ENCODE measurements at regions not wholly inside any gene's neighbourhood (a gene's known extent, or its start where the extent isn't known, plus 50 kb on each side); places are given as distances from the start of the nearest gene placed in this dataset.

DNA sequence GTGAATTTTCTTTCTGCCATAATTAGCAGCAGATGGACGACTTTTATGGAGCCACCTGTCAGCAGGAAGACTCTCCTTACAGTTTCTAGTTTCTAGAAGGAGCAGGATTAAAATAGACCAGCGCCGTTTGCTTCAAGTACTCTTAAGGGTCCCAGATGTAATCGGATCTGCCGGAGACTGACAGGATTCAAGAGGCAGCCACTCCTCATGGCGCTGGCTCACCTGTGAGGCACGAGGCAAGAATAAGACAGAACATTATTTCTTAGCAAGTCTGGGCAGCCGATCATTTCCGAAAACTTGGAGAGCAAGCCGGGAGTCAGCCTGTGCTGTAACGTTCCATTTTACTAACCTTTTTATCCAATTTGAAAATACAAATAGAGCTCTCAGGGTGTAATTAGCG lies 410.4 kb upstream of the RORA start:
- TF ChIP-seq, protein P1, sequence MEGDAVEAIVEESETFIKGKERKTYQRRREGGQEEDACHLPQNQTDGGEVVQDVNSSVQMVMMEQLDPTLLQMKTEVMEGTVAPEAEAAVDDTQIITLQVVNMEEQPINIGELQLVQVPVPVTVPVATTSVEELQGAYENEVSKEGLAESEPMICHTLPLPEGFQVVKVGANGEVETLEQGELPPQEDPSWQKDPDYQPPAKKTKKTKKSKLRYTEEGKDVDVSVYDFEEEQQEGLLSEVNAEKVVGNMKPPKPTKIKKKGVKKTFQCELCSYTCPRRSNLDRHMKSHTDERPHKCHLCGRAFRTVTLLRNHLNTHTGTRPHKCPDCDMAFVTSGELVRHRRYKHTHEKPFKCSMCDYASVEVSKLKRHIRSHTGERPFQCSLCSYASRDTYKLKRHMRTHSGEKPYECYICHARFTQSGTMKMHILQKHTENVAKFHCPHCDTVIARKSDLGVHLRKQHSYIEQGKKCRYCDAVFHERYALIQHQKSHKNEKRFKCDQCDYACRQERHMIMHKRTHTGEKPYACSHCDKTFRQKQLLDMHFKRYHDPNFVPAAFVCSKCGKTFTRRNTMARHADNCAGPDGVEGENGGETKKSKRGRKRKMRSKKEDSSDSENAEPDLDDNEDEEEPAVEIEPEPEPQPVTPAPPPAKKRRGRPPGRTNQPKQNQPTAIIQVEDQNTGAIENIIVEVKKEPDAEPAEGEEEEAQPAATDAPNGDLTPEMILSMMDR (IDR thresholded peaks at IDR 0.05 in 2 of 3, conservative IDR thresholded peaks at IDR 0.05 in 1 of 3; ENCODE audit: control insufficient read depth in 2 of 3, extremely low read depth in 1 of 3, insufficient read depth in 1 of 3, low read depth in 3 of 3, low read length in 3 of 3), result no peak
- no peak for TF ChIP-seq CEBPB (IDR thresholded peaks at IDR 0.05; ENCODE audit: borderline replicate concordance in 1 of 2, low read depth in 2 of 2, low read length in 2 of 2)
